Neural progenitor cell (in vitro differentiated cells): ENCODE measurements at regions not wholly inside any gene's neighbourhood (a gene's known extent, or its start where the extent isn't known, plus 50 kb on each side); places are given as distances from the start of the nearest gene placed in this dataset.

Source experiments
- DNase-seq: peaks from one replicate; pipeline ENCODE4 v3.0.0-alpha.2; 2016; ENCODE audit warnings: low spot score
- H2AFZ ChIP-seq: fragments of 200-600 bp; sonication (generic); replicated peaks from 2 replicates; pipeline ENCODE4 v1.6.1; 2016; ENCODE audit warnings: antibody characterized with exemption
- H3F3A ChIP-seq: fragments of 200-600 bp; sonication (generic); 2 replicates; pipeline ENCODE4 v1.6.1; 2016; ENCODE audit warnings: antibody characterized with exemption, low read depth
- H3K27ac ChIP-seq: fragments of 200-600 bp; sonication (generic); 2 replicates; pipeline ENCODE4 v1.5.1; 2016; ENCODE audit warnings: mild to moderate bottlenecking
- H3K27me3 ChIP-seq: fragments of 200-600 bp; sonication (generic); 2 replicates; pipeline ENCODE4 v1.6.1; 2016; ENCODE audit warnings: mild to moderate bottlenecking, moderate library complexity
- H3K36me3 ChIP-seq: fragments of 200-600 bp; sonication (generic); 2 replicates; pipeline ENCODE4 v1.5.1; 2016
- H3K4me1 ChIP-seq: fragments of 200-600 bp; sonication (generic); 2 replicates; pipeline ENCODE4 v1.6.1; 2016; ENCODE audit warnings: mixed run types
- H3K4me2 ChIP-seq: fragments of 200-600 bp; sonication (generic); 2 replicates; pipeline ENCODE4 v1.6.1; 2016
- H3K4me3 ChIP-seq: fragments of 200-600 bp; sonication (generic); 2 replicates; pipeline ENCODE4 v1.5.1; 2016
- H3K79me2 ChIP-seq: fragments of 200-600 bp; sonication (generic); 2 replicates; pipeline ENCODE4 v1.6.1; 2016; ENCODE audit warnings: low read depth
- H3K9ac ChIP-seq: fragments of 200-600 bp; sonication (generic); 2 replicates; pipeline ENCODE4 v1.6.1; 2016
- H3K9me3 ChIP-seq: fragments of 200-600 bp; sonication (generic); 2 replicates; pipeline ENCODE4 v1.5.1; 2016; ENCODE audit warnings: low read depth
- H4K20me1 ChIP-seq: fragments of 200-600 bp; sonication (generic); 2 replicates; pipeline ENCODE4 v1.6.1; 2016; ENCODE audit warnings: low read depth
- H3K27ac Mint-ChIP-seq: 3 replicates; pipeline ENCODE4 v1.8.0; 2021; ENCODE audit warnings: mixed read lengths
- H3K27me3 Mint-ChIP-seq: 2 replicates; pipeline ENCODE4 v1.8.0; 2022; ENCODE audit warnings: low read depth, mild to moderate bottlenecking, inconsistent platforms, moderate library complexity, mixed read lengths; ENCODE audit not compliant: insufficient read depth
- H3K36me3 Mint-ChIP-seq: 3 replicates; pipeline ENCODE4 v1.8.0; 2021; ENCODE audit warnings: mixed read lengths
- H3K4me1 Mint-ChIP-seq: 3 replicates; pipeline ENCODE4 v1.8.0; 2021; ENCODE audit warnings: mixed read lengths
- H3K4me3 Mint-ChIP-seq: 3 replicates; pipeline ENCODE4 v1.8.0; 2021; ENCODE audit warnings: mild to moderate bottlenecking, moderate library complexity, mixed read lengths
- H3K9me3 Mint-ChIP-seq: 3 replicates; pipeline ENCODE4 v1.8.0; 2020; ENCODE audit warnings: mixed read lengths
- EZH2 ChIP-seq: fragments of 200-600 bp; sonication (generic); IDR thresholded peaks from 2 replicates; pipeline ENCODE4 v1.6.1; 2017; ENCODE audit warnings: antibody characterized with exemption, mild to moderate bottlenecking, moderate library complexity
- EZH2phosphoT487 ChIP-seq: fragments of 200-600 bp; sonication (generic); IDR thresholded peaks from 2 replicates; pipeline ENCODE4 v1.6.1; 2017; ENCODE audit warnings: antibody characterized with exemption
- TF ChIP-seq, protein P1 (sequence below): fragments of 200-600 bp; sonication (generic); IDR thresholded peaks from 2 replicates; pipeline ENCODE4 v1.5.1; 2017; ENCODE audit warnings: antibody characterized with exemption, mild to moderate bottlenecking

GRCh38 chr18:77528872-77529271, 279.2 kb downstream of the GALR1 start:
- no peak overlapping the region for H3K4me3 ChIP-seq
- TF ChIP-seq EZH2 (no peak), EZH2phosphoT487 (no peak)
- TF ChIP-seq, protein P1, sequence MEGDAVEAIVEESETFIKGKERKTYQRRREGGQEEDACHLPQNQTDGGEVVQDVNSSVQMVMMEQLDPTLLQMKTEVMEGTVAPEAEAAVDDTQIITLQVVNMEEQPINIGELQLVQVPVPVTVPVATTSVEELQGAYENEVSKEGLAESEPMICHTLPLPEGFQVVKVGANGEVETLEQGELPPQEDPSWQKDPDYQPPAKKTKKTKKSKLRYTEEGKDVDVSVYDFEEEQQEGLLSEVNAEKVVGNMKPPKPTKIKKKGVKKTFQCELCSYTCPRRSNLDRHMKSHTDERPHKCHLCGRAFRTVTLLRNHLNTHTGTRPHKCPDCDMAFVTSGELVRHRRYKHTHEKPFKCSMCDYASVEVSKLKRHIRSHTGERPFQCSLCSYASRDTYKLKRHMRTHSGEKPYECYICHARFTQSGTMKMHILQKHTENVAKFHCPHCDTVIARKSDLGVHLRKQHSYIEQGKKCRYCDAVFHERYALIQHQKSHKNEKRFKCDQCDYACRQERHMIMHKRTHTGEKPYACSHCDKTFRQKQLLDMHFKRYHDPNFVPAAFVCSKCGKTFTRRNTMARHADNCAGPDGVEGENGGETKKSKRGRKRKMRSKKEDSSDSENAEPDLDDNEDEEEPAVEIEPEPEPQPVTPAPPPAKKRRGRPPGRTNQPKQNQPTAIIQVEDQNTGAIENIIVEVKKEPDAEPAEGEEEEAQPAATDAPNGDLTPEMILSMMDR: no peak
- H2AFZ ChIP-seq: no peak overlapping the region
- no peaks in the 10 kb centered on the region for H3F3A ChIP-seq
- peaks cover 2% of the 10 kb centered on the region for H3K27me3 Mint-ChIP-seq
- H3K27ac Mint-ChIP-seq: no peak overlapping the region
- peaks cover 16% of the 10 kb centered on the region for H3K4me1 Mint-ChIP-seq
- H3K4me2 ChIP-seq: no peak overlapping the region
- no peaks in the 10 kb centered on the region for H3K79me2 ChIP-seq
- H3K9ac ChIP-seq: no peak overlapping the region
- no peaks in the 10 kb centered on the region for H3K27me3 ChIP-seq
- peaks cover 3% of the 10 kb centered on the region for H3K36me3 Mint-ChIP-seq
- no peaks in the 10 kb centered on the region for H3K36me3 ChIP-seq
- H3K4me1 ChIP-seq: no peaks in the 10 kb centered on the region
- no peak for DNase-seq
- no peak overlapping the region for H3K4me3 Mint-ChIP-seq
- H3K9me3 ChIP-seq: no peaks in the 10 kb centered on the region
- no peaks in the 10 kb centered on the region for H3K9me3 Mint-ChIP-seq
- H4K20me1 ChIP-seq: no peaks in the 10 kb centered on the region
- H3K27ac ChIP-seq: no peak overlapping the region

DNA sequence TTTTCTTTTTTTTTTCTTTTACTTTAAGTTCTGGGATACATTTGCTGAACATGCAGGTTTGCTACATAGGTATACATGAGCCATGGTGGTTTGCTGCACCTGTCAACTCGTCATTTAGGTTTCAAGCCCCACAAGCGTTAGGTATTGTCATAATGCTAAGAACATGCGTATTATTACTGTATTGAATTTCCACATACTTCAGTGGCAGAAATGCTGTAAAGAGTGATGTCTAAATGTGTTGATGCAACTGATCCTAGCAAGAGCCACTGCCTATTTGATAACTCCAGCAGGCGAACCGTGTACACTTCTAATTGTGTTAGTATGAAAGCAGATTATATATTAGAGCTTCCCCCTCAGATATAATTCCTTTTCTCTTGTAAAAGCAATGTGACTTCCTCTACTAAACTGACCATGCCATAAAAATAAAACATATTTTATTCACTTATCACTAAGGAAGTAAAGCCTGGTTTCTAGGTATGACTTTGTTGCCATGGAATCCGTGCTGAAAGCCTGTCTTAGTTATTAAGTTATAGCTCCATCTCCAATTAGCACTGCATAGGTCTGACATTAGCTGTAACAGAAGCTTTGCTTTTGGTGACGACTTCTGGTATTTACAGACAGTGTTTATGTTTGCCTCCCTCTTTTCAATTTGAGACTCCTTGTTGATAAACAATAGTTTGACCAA, 280.0 kb downstream of the GALR1 start:
- H3K4me1 Mint-ChIP-seq: peaks cover 16% of the 10 kb centered on the region
- TF ChIP-seq EZH2: no peak
- TF ChIP-seq EZH2phosphoT487: no peak
- H2AFZ ChIP-seq: no peak overlapping the region
- H3F3A ChIP-seq: no peaks in the 10 kb centered on the region
- no peaks in the 10 kb centered on the region for H3K79me2 ChIP-seq
- no peaks in the 10 kb centered on the region for H3K27me3 ChIP-seq
- H3K9me3 Mint-ChIP-seq: no peaks in the 10 kb centered on the region
- no peak overlapping the region for H3K4me3 ChIP-seq
- H3K27me3 Mint-ChIP-seq: peaks cover 2% of the 10 kb centered on the region
- H3K36me3 ChIP-seq: no peaks in the 10 kb centered on the region
- no peaks in the 10 kb centered on the region for H4K20me1 ChIP-seq
- no peaks in the 10 kb centered on the region for H3K4me1 ChIP-seq
- no peak overlapping the region for H3K9ac ChIP-seq
- no peak overlapping the region for H3K4me3 Mint-ChIP-seq
- no peak overlapping the region for H3K27ac Mint-ChIP-seq
- no peak for DNase-seq
- H3K4me2 ChIP-seq: no peak overlapping the region
- no peaks in the 10 kb centered on the region for H3K9me3 ChIP-seq
- peaks cover 3% of the 10 kb centered on the region for H3K36me3 Mint-ChIP-seq
- H3K27ac ChIP-seq: no peak overlapping the region

GRCh38 chr18:77530732-77531131, 281.1 kb downstream of the GALR1 start:
- Histone ChIP-seq H4K20me1 (no peaks in the 10 kb centered on the region), H3F3A (no peaks in the 10 kb centered on the region), H3K9me3 (no peaks in the 10 kb centered on the region), H3K27me3 (no peaks in the 10 kb centered on the region), H3K4me2 (no peak overlapping the region), H3K79me2 (no peaks in the 10 kb centered on the region), H2AFZ (no peak overlapping the region), H3K36me3 (no peaks in the 10 kb centered on the region), H3K4me3 (no peak overlapping the region), H3K27ac (no peak overlapping the region), H3K4me1 (no peaks in the 10 kb centered on the region), H3K9ac (no peak overlapping the region)
- Mint-ChIP-seq H3K9me3 (peaks cover 2% of the 10 kb centered on the region), H3K27me3 (peaks cover 2% of the 10 kb centered on the region), H3K27ac (no peak overlapping the region), H3K4me3 (no peak overlapping the region), H3K4me1 (peaks cover 16% of the 10 kb centered on the region), H3K36me3 (peaks cover 3% of the 10 kb centered on the region)
- TF ChIP-seq, protein P1: no peak
- TF ChIP-seq EZH2phosphoT487: no peak
- no peak for TF ChIP-seq EZH2
- no peak for DNase-seq

DNA sequence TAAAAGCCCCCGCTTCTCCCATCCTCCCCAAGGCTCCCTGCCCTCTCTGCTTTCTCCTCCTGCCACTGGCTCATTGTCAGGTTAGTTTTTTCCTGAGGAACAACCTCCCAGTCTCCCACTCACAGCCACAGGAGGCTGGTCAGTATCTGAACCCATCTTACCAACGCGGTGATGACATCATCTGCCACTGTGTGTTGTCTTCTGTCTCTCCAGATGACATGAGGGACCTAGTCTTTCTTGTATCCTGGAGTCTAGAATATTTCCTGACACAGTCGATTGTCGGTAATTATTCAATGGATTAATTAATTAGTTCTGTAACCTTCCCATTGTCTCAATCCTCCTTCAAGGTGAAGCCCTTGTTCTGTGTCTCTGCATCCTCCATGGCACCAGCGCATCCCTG, 290.2 kb downstream of the GALR1 start:
- Histone ChIP-seq H3K27me3 (no peaks in the 10 kb centered on the region), H3F3A (no peaks in the 10 kb centered on the region), H3K27ac (no peak overlapping the region), H3K9me3 (no peaks in the 10 kb centered on the region), H3K9ac (no peak overlapping the region), H3K79me2 (no peaks in the 10 kb centered on the region), H2AFZ (no peak overlapping the region), H4K20me1 (no peaks in the 10 kb centered on the region), H3K4me3 (no peak overlapping the region), H3K36me3 (no peaks in the 10 kb centered on the region), H3K4me1 (no peaks in the 10 kb centered on the region), H3K4me2 (no peak overlapping the region)
- Mint-ChIP-seq H3K36me3 (no peaks in the 10 kb centered on the region), H3K27me3 (peaks cover 2% of the 10 kb centered on the region), H3K4me3 (no peak overlapping the region), H3K9me3 (peaks cover 12% of the 10 kb centered on the region), H3K27ac (peak overlapping the region; percentile 66), H3K4me1 (no peaks in the 10 kb centered on the region)
- DNase-seq: no peak
- no peak for TF ChIP-seq EZH2phosphoT487
- TF ChIP-seq EZH2: no peak
- TF ChIP-seq, protein P1: no peak
